ENCODE measurements at regions not wholly inside any gene's neighbourhood (a gene's known extent, or its start where the extent isn't known, plus 50 kb on each side); places are given as distances from the start of the nearest gene placed in this dataset.

- TF ChIP-seq, protein P1, sequence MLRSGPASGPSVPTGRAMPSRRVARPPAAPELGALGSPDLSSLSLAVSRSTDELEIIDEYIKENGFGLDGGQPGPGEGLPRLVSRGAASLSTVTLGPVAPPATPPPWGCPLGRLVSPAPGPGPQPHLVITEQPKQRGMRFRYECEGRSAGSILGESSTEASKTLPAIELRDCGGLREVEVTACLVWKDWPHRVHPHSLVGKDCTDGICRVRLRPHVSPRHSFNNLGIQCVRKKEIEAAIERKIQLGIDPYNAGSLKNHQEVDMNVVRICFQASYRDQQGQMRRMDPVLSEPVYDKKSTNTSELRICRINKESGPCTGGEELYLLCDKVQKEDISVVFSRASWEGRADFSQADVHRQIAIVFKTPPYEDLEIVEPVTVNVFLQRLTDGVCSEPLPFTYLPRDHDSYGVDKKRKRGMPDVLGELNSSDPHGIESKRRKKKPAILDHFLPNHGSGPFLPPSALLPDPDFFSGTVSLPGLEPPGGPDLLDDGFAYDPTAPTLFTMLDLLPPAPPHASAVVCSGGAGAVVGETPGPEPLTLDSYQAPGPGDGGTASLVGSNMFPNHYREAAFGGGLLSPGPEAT (IDR thresholded peaks at IDR 0.05; ENCODE audit: low read depth) = no peak
- TF ChIP-seq BACH1 (IDR thresholded peaks at IDR 0.05; ENCODE audit: borderline replicate concordance) (no peak), MYC (IDR thresholded peaks at IDR 0.05; ENCODE audit: insufficient read depth, insufficient read length, insufficient replicate concordance, low read length, severe bottlenecking) (no peak), MEF2B (IDR thresholded peaks at IDR 0.05; ENCODE audit: partially characterized antibody, poor library complexity, severe bottlenecking) (no peak), RAD21 (IDR thresholded peaks at IDR 0.05; ENCODE audit: insufficient read depth, low read depth, low read length) (peak; percentile 57), EED (IDR thresholded peaks at IDR 0.05; ENCODE audit: low read depth) (no peak)
Observed at GRCh38 chr3:24963762-24964625, 464.1 kb upstream of the RARB start (continued).

DNA sequence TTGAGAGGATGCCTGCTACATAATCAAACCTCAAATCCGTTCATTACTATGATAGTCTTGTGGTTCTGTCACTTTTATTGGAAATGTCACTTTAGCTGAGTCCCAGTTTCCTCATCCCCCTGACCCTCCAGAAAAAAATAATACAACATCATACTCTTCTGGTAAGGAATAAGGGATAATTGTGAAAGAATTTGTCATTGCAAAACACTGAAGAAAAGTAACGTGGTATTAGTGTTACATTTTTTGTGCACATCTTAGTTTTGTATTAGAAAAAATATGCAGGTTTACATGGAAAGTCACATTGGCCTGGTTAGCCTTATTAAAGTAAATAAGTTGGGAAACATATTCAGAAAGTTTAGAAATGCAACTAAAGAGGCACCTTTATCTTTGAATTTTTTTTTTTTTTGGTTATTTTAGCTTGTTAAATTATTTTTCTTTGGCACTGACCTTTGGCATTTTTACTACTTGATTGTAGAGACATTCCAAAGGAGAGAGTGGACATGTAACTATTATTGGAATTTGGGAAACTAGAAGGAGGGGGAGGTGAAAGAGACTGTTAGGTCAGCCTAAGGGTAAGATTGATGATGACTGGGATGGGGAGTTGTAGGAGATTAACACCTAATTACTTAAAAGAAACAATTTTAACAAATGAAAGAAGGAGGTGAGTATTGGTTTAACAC is 462.2 kb upstream of the RARB start:
- Histone ChIP-seq H3K27ac (ENCODE audit: control insufficient read depth, insufficient read depth) (no peak overlapping the region), H2AFZ (ENCODE audit: control insufficient read depth, low read depth, low read length) (no peak overlapping the region), H3K4me3 (no peak overlapping the region), H3K4me1 (ENCODE audit: control insufficient read depth, insufficient read depth, low read length) (no peaks in the 10 kb centered on the region), H3K36me3 (ENCODE audit: control insufficient read depth in 2 of 2, insufficient read depth in 2 of 2, low read length in 1 of 2) (no peaks in the 10 kb centered on the region), H3K79me2 (ENCODE audit: control insufficient read depth, insufficient read depth, low read length) (no peaks in the 10 kb centered on the region), H3K9me3 (replicated peaks; ENCODE audit: control insufficient read depth, insufficient read depth, low read length) (no peaks in the 10 kb centered on the region), H3K9ac (ENCODE audit: control insufficient read depth, insufficient read depth, low read length) (no peak overlapping the region), H3K27me3 (replicated peaks in 1 of 2; ENCODE audit: control insufficient read depth in 2 of 2, insufficient read depth in 2 of 2, low read length in 1 of 2) (no peaks in the 10 kb centered on the region), H3K4me2 (ENCODE audit: control insufficient read depth, insufficient read depth) (no peak overlapping the region), H4K20me1 (ENCODE audit: control insufficient read depth, insufficient read depth) (no peaks in the 10 kb centered on the region)
- DNase-seq (ENCODE audit: low read depth, low spot score) = no peak
- SMC1A ChIA-PET (ENCODE audit: uncharacterized antibody, unreplicated experiment) = interaction anchor here (0.9 kb wide), 1 partner anchor 41 kb away, joined by 3 read pairs; no protein-coding TSS in a partner anchor
- CTCF ChIA-PET = no interaction called here
- TF ChIP-seq RELA (IDR thresholded peaks at IDR 0.05; ENCODE audit: borderline replicate concordance, partially characterized antibody) (no peak), SREBF1 (IDR thresholded peaks at IDR 0.05; ENCODE audit: low read length) (no peak), ZNF384 (IDR thresholded peaks at IDR 0.05; ENCODE audit: borderline replicate concordance, low read depth, low read length) (no peak), MYC (IDR thresholded peaks at IDR 0.05; ENCODE audit: insufficient read depth, insufficient read length, insufficient replicate concordance, low read length, severe bottlenecking) (no peak)
- in situ Hi-C loops (cut with MboI) (no loop called here), intact Hi-C loops (cut with micrococcal nuclease; ENCODE audit: unreplicated experiment) (no loop called here)
- no peak for FAIRE-seq
- 6% methylated on average over 2 of the region's 2 CpGs for WGBS (ENCODE audit: insufficient coverage, insufficient replicate concordance, low lambda C conversion rate, missing lambda C conversion rate)
- POLR2A ChIA-PET = no interaction called here
- no peak for ATAC-seq
- no TSS peak for BruUV-seq (replicated peaks)
- RAD21 ChIA-PET (ENCODE audit: unreplicated experiment) = no interaction called here

Data from GM12878 (cell line).